GM12878 (cell line): ENCODE measurements at regions not wholly inside any gene's neighbourhood (a gene's known extent, or its start where the extent isn't known, plus 50 kb on each side); places are given as distances from the start of the nearest gene placed in this dataset.

Experiments
- ATAC-seq: fragments of 200-7000 bp; cut with Tn5 transposase; 3 replicates; pipeline ENCODE4 v1.9.1; 2020; ENCODE audit warnings: mild to moderate bottlenecking, moderate library complexity
- BruUV-seq: library from RNA; stranded (reverse); fragments of 400-500 nt; replicated peaks from 2 replicates; lab custom pipeline; 2021; lab: Mats Ljungman, UMichigan
- CTCF ChIA-PET: fragments of 300-600 bp; sonication (Branson Sonifier 250); formaldehyde crosslinking; extraction: SDS; loops from one replicate; lab custom pipeline; 2021; ENCODE audit warnings: inconsistent platforms; lab: Yijun Ruan, JAX
- POLR2A ChIA-PET: fragments of 350-600 bp; formaldehyde crosslinking; extraction: SDS; loops from one replicate; lab custom pipeline; 2021; ENCODE audit warnings: inconsistent platforms; lab: Charles Lee
- RAD21 ChIA-PET: fragments of 300-600 bp; sonication (Branson Sonifier 250); formaldehyde crosslinking; loops from one replicate; lab custom pipeline; 2023; ENCODE audit warnings: antibody characterized with exemption; ENCODE audit not compliant: unreplicated experiment; lab: Charles Lee
- SMC1A ChIA-PET: fragments of 300-600 bp; sonication (Branson Sonifier 250); formaldehyde crosslinking; loops from one replicate; lab custom pipeline; 2023; ENCODE audit not compliant: unreplicated experiment, uncharacterized antibody; lab: Charles Lee
- DNase-seq: peaks from one replicate; pipeline ENCODE4 v3.0.0-alpha.2; 2011; ENCODE audit warnings: low read depth, low spot score
- FAIRE-seq: peaks from 3 replicates; lab custom pipeline; 2011; peaks lifted over from hg19 to GRCh38; lab: Jason Lieb, UNC
- H2AFZ ChIP-seq: 2 replicates; pipeline ENCODE4 v1.6.0; 2011; ENCODE audit warnings: low read depth, low read length, control low read depth; ENCODE audit not compliant: control insufficient read depth
- H3K27ac ChIP-seq: 2 replicates; pipeline ENCODE4 v1.5.1; 2011; ENCODE audit warnings: control low read depth; ENCODE audit not compliant: control insufficient read depth, insufficient read depth
- H3K27me3 ChIP-seq, 2 experiments: replicated peaks in 1 of 2; 2 replicates each; pipeline versions ENCODE4 v1.6.0 to v1.6.1; 2011; ENCODE audit warnings: low read length in 1 of 2; ENCODE audit not compliant: control insufficient read depth in 2 of 2, insufficient read depth in 2 of 2
- H3K36me3 ChIP-seq, 2 experiments: 2 replicates each; pipeline ENCODE4 v1.5.1; 2011; ENCODE audit warnings: low read length in 1 of 2; ENCODE audit not compliant: control insufficient read depth in 2 of 2, insufficient read depth in 2 of 2
- H3K4me1 ChIP-seq: 2 replicates; pipeline ENCODE4 v1.6.1; 2011; ENCODE audit warnings: mild to moderate bottlenecking, low read length, moderate library complexity, mixed read lengths; ENCODE audit not compliant: control insufficient read depth, insufficient read depth
- H3K4me2 ChIP-seq: 2 replicates; pipeline ENCODE4 v1.6.0; 2011; ENCODE audit warnings: control low read depth; ENCODE audit not compliant: control insufficient read depth, insufficient read depth
- H3K4me3 ChIP-seq: fragments of 200-600 bp; sonication (generic); 2 replicates; pipeline ENCODE4 v1.5.1; 2016
- H3K79me2 ChIP-seq: 2 replicates; pipeline ENCODE4 v1.6.0; 2011; ENCODE audit warnings: low read length; ENCODE audit not compliant: control insufficient read depth, insufficient read depth
- H3K9ac ChIP-seq: 2 replicates; pipeline ENCODE4 v1.8.0; 2011; ENCODE audit warnings: low read length, control low read depth, mixed read lengths; ENCODE audit not compliant: control insufficient read depth, insufficient read depth
- H3K9me3 ChIP-seq: replicated peaks from 3 replicates; pipeline ENCODE4 v1.5.1; 2011; ENCODE audit warnings: mild to moderate bottlenecking, low read length; ENCODE audit not compliant: control insufficient read depth, insufficient read depth
- H4K20me1 ChIP-seq: 2 replicates; pipeline ENCODE4 v1.6.0; 2011; ENCODE audit not compliant: control insufficient read depth, insufficient read depth
- ASH2L ChIP-seq: fragments of 300-600, 200-600 bp; sonication (generic); IDR thresholded peaks from 2 replicates; pipeline ENCODE4 v1.6.1; 2017; ENCODE audit warnings: low read depth, mild to moderate bottlenecking, borderline replicate concordance
- ATF3 ChIP-seq: IDR thresholded peaks from 2 replicates; pipeline ENCODE4 v1.6.1; 2011; ENCODE audit warnings: low read depth, mild to moderate bottlenecking, low read length, moderate library complexity, borderline replicate concordance; ENCODE audit errors: extremely low read depth
- CREB1 ChIP-seq: IDR thresholded peaks from 2 replicates; pipeline ENCODE4 v1.6.1; 2012; ENCODE audit warnings: low read depth, mild to moderate bottlenecking, inconsistent platforms
- CREM ChIP-seq: IDR thresholded peaks from 2 replicates; pipeline ENCODE4 v1.6.1; 2014; ENCODE audit warnings: antibody characterized with exemption, low read depth
- EED ChIP-seq: sonication (generic); IDR thresholded peaks from 2 replicates; pipeline ENCODE4 v1.6.1; 2016; ENCODE audit warnings: antibody characterized with exemption, low read depth
- EGR1 ChIP-seq, 2 experiments: IDR thresholded peaks; 1 replicate in 1 of 2; 2 replicates in 1 of 2; pipeline ENCODE4 v1.6.1; 2011 to 2012; ENCODE audit warnings: low read depth in 2 of 2, low read length in 2 of 2, borderline replicate concordance in 1 of 2, mild to moderate bottlenecking in 1 of 2, moderate library complexity in 1 of 2
- LARP7 ChIP-seq: fragments of 450-650 bp; IDR thresholded peaks from 2 replicates; pipeline ENCODE4 v1.6.1; 2017; ENCODE audit warnings: mild to moderate bottlenecking
- MYB ChIP-seq: fragments of 150-350 bp; IDR thresholded peaks from 2 replicates; pipeline ENCODE4 v1.6.1; 2014; ENCODE audit warnings: mild to moderate bottlenecking, low read depth, low read length, borderline replicate concordance
- NBN ChIP-seq: fragments of 450-650 bp; IDR thresholded peaks from 2 replicates; pipeline ENCODE4 v1.6.1; 2016
- POU2F2 ChIP-seq: IDR thresholded peaks from 3 replicates; pipeline ENCODE4 v1.6.1; 2011; ENCODE audit warnings: low read depth, mild to moderate bottlenecking, low read length, borderline replicate concordance
- PRDM15 ChIP-seq: fragments of 450-650 bp; formaldehyde crosslinking; IDR thresholded peaks from 2 replicates; pipeline ENCODE4 v1.4.0; 2020; ENCODE audit warnings: mild to moderate bottlenecking, moderate library complexity
- RELA ChIP-seq: fragments of 450-650 bp; IDR thresholded peaks from 2 replicates; pipeline ENCODE4 v1.8.0; 2014; ENCODE audit warnings: borderline replicate concordance; ENCODE audit not compliant: partially characterized antibody
- SMARCA5 ChIP-seq: fragments of 450-650 bp; IDR thresholded peaks from 2 replicates; pipeline ENCODE4 v1.6.1; 2017; ENCODE audit warnings: mild to moderate bottlenecking
- SP1 ChIP-seq: IDR thresholded peaks from one replicate; pipeline ENCODE4 v1.6.1; 2011; ENCODE audit warnings: low read depth, low read length
- SPI1 ChIP-seq: IDR thresholded peaks from 2 replicates; pipeline ENCODE4 v1.6.1; 2011; ENCODE audit warnings: low read depth, mild to moderate bottlenecking, low read length, moderate library complexity, borderline replicate concordance; ENCODE audit not compliant: insufficient read depth
- STAT1 ChIP-seq: fragments of 450-650 bp; conservative IDR thresholded peaks from 2 replicates; pipeline ENCODE4 v1.6.1; 2014; ENCODE audit warnings: antibody characterized with exemption, mild to moderate bottlenecking
- ZNF217 ChIP-seq: fragments of 450-650 bp; IDR thresholded peaks from 2 replicates; pipeline ENCODE4 v1.6.1; 2017; ENCODE audit warnings: antibody characterized with exemption, mild to moderate bottlenecking
- WGBS: methylation state at CpG from one replicate; pipeline ENCODE4 v1.1.6; 2016; ENCODE audit warnings: low lambda C conversion rate; ENCODE audit not compliant: insufficient replicate concordance, insufficient coverage; ENCODE audit errors: missing lambda C conversion rate; 5-methylcytosine and 5-hydroxymethylcytosine counted together
- in situ Hi-C: fragments of 300-500 bp; cut with MboI; formaldehyde crosslinking; loops from 9 replicates; pipeline ENCODE4 v1.14.3; 2018; ENCODE audit warnings: mixed read lengths
- intact Hi-C: fragments of 100-400 bp; cut with micrococcal nuclease; formaldehyde crosslinking; loops from one replicate; pipeline ENCODE4 v1.14.2; 2022; ENCODE audit not compliant: unreplicated experiment

- Histone ChIP-seq H3K79me2 (no peaks in the 10 kb centered on the region), H3K4me2 (no peak overlapping the region), H3K27me3 (no peaks in the 10 kb centered on the region), H2AFZ (no peak overlapping the region), H3K9me3 (no peaks in the 10 kb centered on the region), H3K36me3 (no peaks in the 10 kb centered on the region), H3K4me1 (no peaks in the 10 kb centered on the region), H4K20me1 (no peaks in the 10 kb centered on the region), H3K4me3 (no peak overlapping the region), H3K27ac (no peak overlapping the region)
- DNase-seq, result no peak
- ATAC-seq, result no peak
- ChIA-PET SMC1A (interaction anchor here (1.4 kb wide), 1 partner anchor 11 kb away, joined by 5 read pairs; no protein-coding TSS in a partner anchor), RAD21 (no interaction called here), POLR2A (no interaction called here), CTCF (interaction anchor here (1.1 kb wide), 2 partner anchors 12 to 15 kb away, joined by 3 read pairs; no protein-coding TSS in a partner anchor)
- intact Hi-C loops (no loop called here), in situ Hi-C loops (no loop called here)
- WGBS, result 27% methylated on average over 3 of the region's 3 CpGs
- no peak for FAIRE-seq
- TF ChIP-seq SPI1, result no peak
- no peak for TF ChIP-seq CREM
- TF ChIP-seq SMARCA5, result no peak
- TF ChIP-seq STAT1, result no peak
- TF ChIP-seq MYB, result no peak
- TF ChIP-seq ZNF217, result no peak
- TF ChIP-seq SP1, result no peak
- no peak for TF ChIP-seq NBN
- TF ChIP-seq CREB1, result no peak
- no peak for TF ChIP-seq RELA
- TF ChIP-seq EGR1 (IDR thresholded peaks at IDR 0.05; ENCODE audit: borderline replicate concordance in 1 of 2, low read depth in 2 of 2, low read length in 2 of 2), result no peak
- TF ChIP-seq PRDM15 (CRISPR knock-in tag), result no peak
- no peak for TF ChIP-seq LARP7
- no peak for TF ChIP-seq EED
- TF ChIP-seq ATF3, result no peak
- no peak for TF ChIP-seq ASH2L
- TF ChIP-seq POU2F2, result no peak
- TF ChIP-seq, all 136 proteins: peak for 0
- no TSS peak for BruUV-seq
- no peak overlapping the region for H3K9ac ChIP-seq
Measured at GRCh38 chr4:16302648-16303047, 76.4 kb upstream of the TAPT1 start.
